ENCODE measurements at regions not wholly inside any gene's neighbourhood (a gene's known extent, or its start where the extent isn't known, plus 50 kb on each side); places are given as distances from the start of the nearest gene placed in this dataset.

- Mint-ChIP-seq H3K27me3 (ENCODE audit: unreplicated experiment) (no peaks in the 10 kb centered on the region), H3K27ac (ENCODE audit: unreplicated experiment) (no peak overlapping the region), H3K4me1 (ENCODE audit: unreplicated experiment) (peaks cover 4% of the 10 kb centered on the region), H3K4me3 (ENCODE audit: unreplicated experiment) (no peak overlapping the region), H3K36me3 (ENCODE audit: low read depth, unreplicated experiment) (peaks cover 12% of the 10 kb centered on the region), H3K9me3 (ENCODE audit: unreplicated experiment) (no peaks in the 10 kb centered on the region)
- no peak for DNase-seq (ENCODE audit: low spot score)
- no peak for TF ChIP-seq CTCF (IDR thresholded peaks at IDR 0.05; ENCODE audit: unreplicated experiment)
These were observed 231.0 kb downstream of the C16orf95 start for GRCh38 chr16:87086156-87086555.

- Mint-ChIP-seq H3K4me1 (ENCODE audit: unreplicated experiment) (peaks cover 4% of the 10 kb centered on the region), H3K4me3 (ENCODE audit: unreplicated experiment) (no peak overlapping the region), H3K36me3 (ENCODE audit: low read depth, unreplicated experiment) (peaks cover 12% of the 10 kb centered on the region), H3K27ac (ENCODE audit: unreplicated experiment) (no peak overlapping the region), H3K9me3 (ENCODE audit: unreplicated experiment) (no peaks in the 10 kb centered on the region), H3K27me3 (ENCODE audit: unreplicated experiment) (no peaks in the 10 kb centered on the region)
- no peak for TF ChIP-seq CTCF (IDR thresholded peaks at IDR 0.05; ENCODE audit: unreplicated experiment)
- no peak for DNase-seq (ENCODE audit: low spot score)
These were observed 230.6 kb downstream of the C16orf95 start for GRCh38 chr16:87086575-87086974.

GRCh38 chr16:87092958-87093357 lies 224.2 kb downstream of the C16orf95 start:
- Mint-ChIP-seq H3K4me3 (ENCODE audit: unreplicated experiment) (no peak overlapping the region), H3K4me1 (ENCODE audit: unreplicated experiment) (peaks cover 5% of the 10 kb centered on the region), H3K36me3 (ENCODE audit: low read depth, unreplicated experiment) (no peaks in the 10 kb centered on the region), H3K9me3 (ENCODE audit: unreplicated experiment) (no peaks in the 10 kb centered on the region), H3K27me3 (ENCODE audit: unreplicated experiment) (peaks cover 4% of the 10 kb centered on the region), H3K27ac (ENCODE audit: unreplicated experiment) (no peak overlapping the region)
- DNase-seq (ENCODE audit: low spot score): no peak
- TF ChIP-seq CTCF (IDR thresholded peaks at IDR 0.05; ENCODE audit: unreplicated experiment): no peak

- Mint-ChIP-seq H3K4me1 (ENCODE audit: unreplicated experiment) (peaks cover 8% of the 10 kb centered on the region), H3K36me3 (ENCODE audit: low read depth, unreplicated experiment) (no peaks in the 10 kb centered on the region), H3K27ac (ENCODE audit: unreplicated experiment) (no peak overlapping the region), H3K9me3 (ENCODE audit: unreplicated experiment) (no peaks in the 10 kb centered on the region), H3K27me3 (ENCODE audit: unreplicated experiment) (peaks cover 4% of the 10 kb centered on the region), H3K4me3 (ENCODE audit: unreplicated experiment) (no peak overlapping the region)
- no peak for TF ChIP-seq CTCF (IDR thresholded peaks at IDR 0.05; ENCODE audit: unreplicated experiment)
- no peak for DNase-seq (ENCODE audit: low spot score)
These were observed 223.2 kb downstream of the C16orf95 start for GRCh38 chr16:87093804-87094555.

- TF ChIP-seq CTCF (IDR thresholded peaks at IDR 0.05; ENCODE audit: unreplicated experiment): no peak
- H3K4me3 Mint-ChIP-seq (ENCODE audit: unreplicated experiment): no peak overlapping the region
- no peak overlapping the region for H3K27ac Mint-ChIP-seq (ENCODE audit: unreplicated experiment)
- H3K36me3 Mint-ChIP-seq (ENCODE audit: low read depth, unreplicated experiment): no peaks in the 10 kb centered on the region
- peaks cover 4% of the 10 kb centered on the region for H3K27me3 Mint-ChIP-seq (ENCODE audit: unreplicated experiment)
- no peaks in the 10 kb centered on the region for H3K9me3 Mint-ChIP-seq (ENCODE audit: unreplicated experiment)
- H3K4me1 Mint-ChIP-seq (ENCODE audit: unreplicated experiment): peaks cover 11% of the 10 kb centered on the region
- no peak for DNase-seq (ENCODE audit: low spot score)
These were observed 222.7 kb downstream of the C16orf95 start for GRCh38 chr16:87094556-87094865.

Measured in endothelial cell (in vitro differentiated cells).